ENCODE measurements at regions not wholly inside any gene's neighbourhood (a gene's known extent, or its start where the extent isn't known, plus 50 kb on each side); places are given as distances from the start of the nearest gene placed in this dataset.
A peak's percentile ranks its signal among the peaks of the same experiment; 100 is the strongest.
"Not testable (repeated sequence)": the region's sequence is repeated elsewhere in the genome, so short reads cannot be mapped to it uniquely, and the experiment has no call there.

DNA sequence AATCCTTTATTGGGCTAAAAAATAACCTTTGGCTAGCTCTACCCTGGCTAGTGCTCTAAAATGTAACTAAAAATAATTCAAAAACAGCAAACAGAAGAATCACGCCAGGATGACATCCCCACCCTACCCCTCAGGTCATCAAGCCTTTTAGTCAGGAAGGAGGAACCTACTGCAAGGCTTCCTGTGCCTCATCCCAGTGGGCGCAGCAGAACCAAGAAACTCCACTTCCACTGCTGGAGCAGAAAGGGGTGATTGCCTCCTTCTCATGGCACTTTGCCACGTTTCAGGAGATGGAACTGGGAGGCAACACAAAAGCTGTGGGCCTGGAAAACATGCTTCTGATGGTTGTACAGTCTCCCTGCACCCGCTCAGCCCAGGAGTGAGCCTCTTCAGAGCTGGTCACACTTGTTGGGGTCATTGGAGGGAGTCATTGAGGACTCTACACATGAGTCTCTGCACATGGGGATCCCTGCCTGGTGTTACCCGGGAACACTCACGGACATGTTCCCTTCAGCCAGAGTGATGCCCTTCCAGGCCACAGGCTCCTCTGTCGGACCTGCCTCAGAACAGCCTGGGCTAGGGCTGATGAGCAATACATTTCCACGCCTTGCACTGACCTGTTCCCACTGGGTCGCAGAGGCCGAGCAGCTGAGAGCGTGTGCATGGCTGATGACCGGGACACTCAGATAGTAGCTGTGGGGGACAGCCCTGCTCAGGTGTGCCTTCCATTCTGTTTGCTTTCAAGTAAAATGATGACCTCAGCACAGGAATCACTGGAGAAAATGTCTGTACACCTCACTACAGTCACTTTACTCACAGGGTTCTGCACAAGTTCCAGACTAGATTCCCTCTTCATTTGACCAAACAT lies 355.3 kb downstream of the FGFR2 start:
- DNase-seq: no peak

DNA sequence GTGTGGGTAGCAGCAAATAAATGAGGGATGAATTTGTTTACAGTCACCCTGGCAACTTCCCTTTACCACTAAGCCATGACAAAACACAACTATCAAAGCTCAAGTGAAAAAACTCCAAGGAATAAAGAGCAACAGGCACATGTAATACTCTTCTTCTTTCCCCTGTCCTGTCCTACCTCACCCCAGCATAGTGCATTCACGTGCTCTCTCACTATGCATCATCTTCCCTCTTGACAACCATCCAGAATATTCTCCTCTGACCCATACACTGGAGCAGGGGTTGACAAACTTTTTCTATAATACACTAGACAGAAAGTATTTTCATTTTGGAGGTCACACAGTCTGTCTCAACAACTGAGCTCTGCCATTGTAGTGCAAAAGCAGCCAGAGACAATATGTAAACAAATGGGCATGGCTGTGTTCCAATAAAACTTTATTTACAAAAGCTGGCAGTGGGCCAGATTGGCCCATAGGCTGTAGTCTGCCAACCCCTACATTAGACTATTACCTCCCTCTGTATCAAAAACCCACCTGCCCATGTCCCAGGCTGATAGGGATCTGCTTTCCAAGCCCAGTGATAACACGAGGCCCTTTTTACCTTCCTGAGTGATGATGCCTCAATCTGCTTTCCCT lies 354.5 kb downstream of the FGFR2 start:
- DNase-seq: no peak

DNA sequence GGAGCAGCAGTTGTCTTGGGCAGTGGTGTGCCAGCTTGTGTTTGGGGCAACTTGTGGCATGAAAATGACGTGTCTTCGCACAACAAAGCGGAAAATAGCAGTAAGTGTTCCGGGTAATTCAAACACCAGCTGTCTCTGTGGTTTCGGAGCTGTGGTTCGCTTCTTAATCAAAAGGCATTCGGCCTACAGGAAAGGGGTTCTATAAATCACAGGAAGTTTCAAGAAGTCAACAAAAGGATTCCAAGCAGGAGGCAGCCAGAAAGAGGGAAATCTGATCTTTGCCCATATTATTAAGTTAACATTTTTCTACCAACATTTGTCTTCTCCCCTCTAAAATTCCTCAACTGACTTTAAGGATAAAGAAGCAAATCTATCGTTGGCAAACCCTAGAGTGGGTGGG lies 353.4 kb downstream of the FGFR2 start:
- DNase-seq: peak; percentile 34

DNA sequence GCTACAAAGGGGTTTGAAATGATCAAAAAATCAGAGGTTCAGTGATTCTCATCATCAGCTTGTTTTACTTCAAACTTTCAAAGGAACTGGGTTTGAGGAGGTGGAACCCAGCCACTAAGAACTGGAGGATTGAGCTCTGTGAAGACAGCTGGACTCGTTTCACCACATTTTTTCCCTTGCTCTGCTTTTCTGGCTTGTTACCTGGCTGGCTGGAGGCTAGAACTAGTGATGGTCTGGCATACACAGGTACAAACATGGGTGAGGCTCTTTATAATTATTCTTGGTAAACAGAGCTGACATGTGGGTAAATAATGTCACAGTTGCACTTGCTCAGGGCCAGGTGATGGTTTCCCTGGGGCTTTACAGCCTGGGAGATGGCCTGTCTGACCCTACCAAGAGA lies 352.5 kb downstream of the FGFR2 start:
- no peak for DNase-seq

DNA sequence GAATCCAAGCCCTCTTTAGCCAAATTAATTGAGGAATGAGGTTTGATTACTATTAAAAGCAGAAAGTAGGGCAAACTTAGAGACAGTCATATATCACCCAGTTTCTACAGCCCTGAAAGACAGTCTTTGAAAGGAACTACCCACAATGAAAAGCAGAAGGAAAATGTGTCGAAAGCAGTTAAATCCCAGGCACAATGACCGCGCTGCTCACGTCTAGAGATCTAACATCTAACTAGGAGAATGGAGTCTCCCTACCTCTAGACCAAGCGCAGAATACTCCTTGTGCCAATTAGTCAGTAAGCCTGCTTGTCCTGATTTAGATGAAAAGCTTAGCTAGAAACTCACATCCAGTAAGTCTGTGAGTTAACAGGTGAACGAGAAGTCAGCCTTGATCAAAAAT lies 350.0 kb downstream of the FGFR2 start:
- no peak for DNase-seq

DNA sequence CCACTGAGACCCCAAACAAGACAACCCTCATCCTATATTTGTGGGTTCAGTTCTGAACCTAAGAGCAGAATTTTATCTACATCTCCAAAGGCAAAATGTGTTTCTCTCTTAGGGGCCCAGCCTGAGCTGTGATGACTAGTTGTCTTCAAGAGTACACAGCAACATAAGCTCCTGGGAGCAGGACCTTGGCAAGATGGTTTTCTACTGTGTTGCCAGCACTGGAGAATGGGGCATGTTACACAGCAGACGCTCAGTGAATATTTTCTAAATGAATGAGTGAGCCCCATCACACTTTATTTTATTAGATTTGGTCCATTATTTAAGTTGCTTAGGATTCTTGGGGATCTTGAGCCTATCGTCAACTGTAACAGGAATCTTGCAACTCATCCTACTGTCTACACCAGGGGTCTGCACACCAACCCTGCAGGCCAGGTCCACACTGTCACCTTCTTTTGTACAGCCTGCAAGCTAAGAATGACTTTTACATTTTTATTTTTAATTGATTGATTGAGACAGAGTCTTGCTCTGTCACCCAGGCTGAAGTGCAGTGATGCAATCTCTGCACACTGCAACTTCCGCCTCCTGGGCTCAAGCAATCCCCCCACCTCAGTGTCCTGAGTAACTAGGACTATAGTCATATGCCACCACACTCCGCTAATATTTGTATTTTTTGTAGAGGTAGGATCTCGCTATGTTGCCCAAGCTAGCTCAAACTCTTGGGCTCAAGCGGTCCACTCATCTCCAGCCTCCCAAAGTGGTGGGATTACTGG lies 347.1 kb downstream of the FGFR2 start:
- DNase-seq: no peak

DNA sequence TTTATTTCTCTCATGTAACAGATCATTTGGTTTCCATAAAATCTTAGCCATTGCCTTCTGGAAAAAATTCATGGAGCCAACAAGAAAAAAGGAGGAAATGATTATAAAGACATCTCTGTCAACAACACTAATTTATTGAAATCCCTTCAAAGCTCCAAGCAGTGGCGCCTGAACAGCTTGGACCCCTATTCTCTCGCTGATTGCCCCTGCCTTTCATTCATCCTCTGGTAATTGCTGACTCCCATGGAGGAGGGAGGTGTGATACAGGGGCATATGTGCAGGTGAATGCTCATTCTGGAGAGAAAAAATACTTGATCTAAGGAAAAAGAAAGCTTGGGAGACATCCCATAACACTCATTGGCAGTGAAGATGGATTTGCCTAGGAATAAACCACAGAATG lies 345.5 kb downstream of the FGFR2 start:
- no peak for DNase-seq

DNA sequence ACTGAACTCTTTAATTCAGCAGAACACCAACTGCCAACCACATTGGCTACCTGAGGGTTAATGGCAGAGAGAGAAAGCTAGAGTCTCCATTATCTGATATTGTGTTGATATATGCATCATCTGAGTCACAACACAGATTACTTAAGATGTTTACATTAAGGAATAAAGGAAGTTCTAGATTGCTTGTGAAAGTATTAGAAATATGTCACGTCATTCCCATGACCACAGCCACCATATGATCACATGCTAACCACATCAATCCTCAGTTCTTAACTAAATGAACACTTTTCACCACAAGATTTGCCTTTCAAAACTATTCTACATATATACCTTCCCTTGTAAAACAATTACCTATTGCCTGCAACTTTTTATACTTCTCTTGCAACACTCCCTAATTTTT lies 337.9 kb downstream of the FGFR2 start:
- DNase-seq: peak; percentile 1

DNA sequence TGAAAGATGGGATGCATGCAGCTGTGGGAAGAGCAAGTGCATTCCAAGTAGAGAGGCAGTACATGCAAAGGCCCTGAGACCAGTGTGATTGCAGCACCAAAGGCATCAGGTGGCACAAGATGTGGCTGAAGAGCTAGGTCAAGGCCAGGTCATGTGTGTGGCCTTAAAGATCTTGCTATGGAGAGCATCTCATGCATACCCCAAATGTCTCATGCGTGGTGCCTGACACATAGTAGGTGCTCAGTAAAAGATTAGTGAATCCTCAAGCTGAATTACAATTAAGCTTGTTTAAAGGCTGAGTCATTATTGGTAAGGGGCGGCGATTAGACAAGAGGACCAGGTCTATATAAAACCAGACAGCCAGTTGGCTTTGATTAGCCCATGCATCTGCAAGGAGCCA lies 336.6 kb downstream of the FGFR2 start:
- no peak for DNase-seq

DNA sequence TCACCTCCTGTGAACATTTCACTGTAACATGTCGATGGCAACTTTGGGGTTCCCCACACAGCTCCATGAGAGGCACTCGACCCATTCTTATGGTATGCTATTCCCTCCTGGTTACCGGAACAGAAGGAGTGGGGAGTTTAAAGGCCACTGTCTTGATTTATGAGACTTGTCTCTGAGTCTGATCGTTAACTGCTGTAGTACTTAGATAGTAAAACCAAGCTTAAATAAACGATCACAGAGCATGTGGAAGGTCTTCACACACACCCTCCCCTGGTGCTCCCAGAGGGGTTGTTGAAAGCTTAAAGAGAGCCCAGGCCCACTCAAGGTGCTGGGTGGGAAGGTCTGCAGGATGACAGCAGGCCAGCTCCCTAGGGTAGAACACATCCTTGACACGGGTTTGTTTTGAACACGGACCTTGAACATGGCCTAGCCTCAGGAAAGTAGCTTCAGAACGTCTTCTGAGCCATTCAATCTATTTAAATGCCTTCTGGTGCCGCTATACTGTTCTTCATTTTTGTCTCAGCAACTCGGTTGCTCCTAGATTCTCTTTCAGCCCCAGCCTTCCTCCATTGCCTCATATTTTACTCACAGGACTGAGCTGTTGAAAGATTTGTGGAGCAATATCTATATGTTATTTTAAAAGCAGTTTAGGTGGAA lies 335.3 kb downstream of the FGFR2 start:
- no peak for DNase-seq

DNA sequence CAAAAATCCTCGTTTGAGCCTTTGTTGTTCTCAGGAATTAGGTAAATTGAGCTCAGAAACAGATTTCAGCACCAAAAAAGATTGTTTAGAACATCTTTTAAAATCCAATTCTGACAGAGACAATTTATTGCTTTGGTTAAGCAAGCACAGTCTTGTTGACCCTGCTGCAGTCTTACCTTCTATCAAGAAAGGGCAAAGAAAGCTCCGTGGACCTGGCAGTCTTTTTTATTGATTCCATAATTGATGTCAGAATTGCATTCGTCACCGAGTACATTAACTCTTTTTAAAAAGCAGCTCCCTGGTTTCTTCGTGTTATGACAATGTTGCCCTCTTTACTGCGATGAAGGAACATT lies 334.8 kb downstream of the FGFR2 start:
- no peak for DNase-seq

DNA sequence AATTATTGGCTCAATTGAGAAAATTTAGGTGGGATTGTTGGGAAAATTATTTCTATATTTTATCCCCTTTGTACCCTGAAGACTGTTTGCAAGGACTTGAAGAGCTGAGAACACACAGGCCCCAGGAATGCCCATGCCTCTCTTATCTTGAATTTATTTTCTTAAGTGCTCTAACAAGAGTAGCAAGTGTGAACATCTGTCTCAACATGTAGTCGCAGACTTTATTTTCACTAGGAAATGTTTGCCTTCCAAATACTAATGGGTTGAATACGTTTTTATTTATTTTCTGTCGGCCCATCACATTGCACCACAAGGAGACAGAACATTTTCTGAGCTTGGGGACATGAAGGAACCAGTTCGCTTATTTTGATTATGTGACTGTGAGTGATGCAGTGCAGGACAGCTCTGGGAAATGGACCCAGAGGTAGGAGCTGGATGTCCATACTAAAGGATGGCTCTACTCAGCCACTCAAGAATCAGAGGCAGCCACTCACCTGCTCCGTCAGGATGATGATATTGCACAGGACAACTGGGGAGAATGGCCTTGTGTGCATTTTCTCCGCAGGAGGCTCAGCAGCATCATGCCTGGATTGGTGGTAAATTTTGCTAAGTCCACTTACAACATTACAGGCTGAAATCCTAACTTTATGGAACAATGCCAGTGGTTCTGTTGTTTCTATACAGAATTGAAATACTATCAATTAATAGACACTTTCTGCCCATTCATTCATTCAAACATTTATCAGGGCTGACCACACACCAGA lies 332.7 kb downstream of the FGFR2 start:
- no peak for DNase-seq

DNA sequence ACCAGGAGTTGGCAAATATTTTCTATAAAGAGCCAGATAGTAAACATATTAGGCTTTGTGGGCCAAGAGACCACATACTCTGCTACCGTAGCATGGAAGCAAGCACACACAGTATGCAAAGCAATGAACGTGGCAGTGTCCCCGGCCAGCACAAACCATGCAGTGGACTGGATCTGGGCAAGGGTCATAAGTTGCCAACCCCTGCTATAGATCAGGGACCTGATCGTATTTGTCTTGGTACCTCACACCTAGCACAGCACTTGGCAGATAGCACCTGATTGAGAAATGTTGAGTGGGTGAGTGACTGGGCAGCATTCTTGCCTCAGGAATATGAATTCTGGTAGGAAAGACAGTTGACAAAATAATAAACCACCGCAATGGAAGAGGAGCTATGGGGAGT lies 331.9 kb downstream of the FGFR2 start:
- no peak for DNase-seq

DNA sequence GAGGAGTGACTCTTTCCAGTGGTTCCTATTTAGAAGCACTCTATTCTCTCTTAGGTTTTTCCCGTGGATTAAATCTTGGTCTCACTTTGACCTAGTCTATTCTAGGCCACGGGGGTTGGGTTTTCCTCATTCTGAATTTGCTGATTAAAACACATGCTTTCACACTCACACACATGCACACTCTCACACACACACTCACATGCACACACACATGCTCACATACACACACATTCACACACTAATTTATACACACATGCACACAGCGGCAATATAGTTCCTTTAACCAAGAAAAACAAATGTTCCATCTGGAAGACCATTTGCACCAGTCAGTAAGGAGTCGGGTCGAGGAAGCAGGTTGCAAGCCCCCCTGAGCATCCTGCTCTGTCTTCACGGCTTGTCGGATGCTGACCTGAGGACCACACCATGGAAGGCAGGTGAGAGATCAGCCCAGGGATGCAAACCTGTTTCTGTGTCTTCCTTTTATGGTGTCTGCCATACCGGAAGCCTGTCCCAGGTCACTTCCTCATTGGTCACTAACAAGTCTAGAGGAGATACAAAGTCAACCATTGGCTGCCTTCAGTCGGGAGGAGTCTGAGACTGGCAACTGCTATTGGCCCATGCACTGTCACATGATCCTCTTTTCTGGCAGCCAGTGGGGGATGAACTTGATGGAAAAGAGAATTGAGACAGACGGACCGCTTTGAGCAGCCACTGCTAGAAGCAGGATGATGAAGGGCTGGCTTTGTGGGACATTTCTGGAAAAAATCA lies 330.8 kb downstream of the FGFR2 start:
- DNase-seq: no peak

DNA sequence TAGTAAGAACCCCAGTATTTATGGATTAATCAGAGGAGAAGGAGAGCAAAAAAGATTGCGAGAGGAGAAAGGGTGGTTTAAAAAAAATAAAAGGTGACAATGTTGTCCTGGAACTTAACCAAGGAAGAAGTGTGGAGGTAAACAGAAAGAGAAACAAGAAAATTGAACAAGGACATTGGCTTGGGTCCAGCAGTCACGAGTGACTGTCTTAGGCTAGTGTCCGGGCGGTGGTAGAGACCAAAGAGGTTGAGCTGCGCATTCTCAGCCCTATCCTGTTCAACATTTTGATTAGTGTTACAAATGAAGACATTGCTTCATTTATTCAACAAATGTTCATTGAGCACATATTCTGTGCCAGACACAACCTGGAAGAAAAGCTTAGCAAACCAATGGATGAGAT lies 329.9 kb downstream of the FGFR2 start:
- DNase-seq: no peak

DNA sequence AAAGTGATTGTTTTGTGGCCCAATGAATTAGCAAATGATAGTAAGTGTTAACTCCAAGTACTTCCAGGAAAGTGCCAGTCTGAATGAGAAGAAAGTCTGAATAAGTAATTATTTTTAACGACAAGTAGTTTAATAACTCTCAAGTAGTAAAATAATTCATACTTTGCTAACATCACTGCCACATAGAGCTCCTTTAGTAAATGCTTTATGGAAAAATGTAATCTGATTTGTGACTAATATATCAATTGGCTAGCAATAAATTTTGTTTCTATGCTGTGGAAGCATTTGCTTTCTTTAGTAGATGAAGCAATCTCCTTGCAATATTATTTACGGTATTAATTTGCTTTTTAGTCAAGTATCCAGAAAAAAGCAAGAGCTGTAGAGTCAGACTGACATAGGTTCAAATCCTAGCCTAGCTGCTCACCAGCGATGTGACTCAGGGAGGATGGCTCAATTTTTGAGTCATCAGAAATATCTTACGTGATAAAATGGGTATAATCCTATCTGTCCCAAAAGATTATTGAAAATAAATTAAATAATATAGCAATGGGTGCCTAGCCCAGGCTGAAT lies 329.3 kb downstream of the FGFR2 start:
- no peak for DNase-seq

DNA sequence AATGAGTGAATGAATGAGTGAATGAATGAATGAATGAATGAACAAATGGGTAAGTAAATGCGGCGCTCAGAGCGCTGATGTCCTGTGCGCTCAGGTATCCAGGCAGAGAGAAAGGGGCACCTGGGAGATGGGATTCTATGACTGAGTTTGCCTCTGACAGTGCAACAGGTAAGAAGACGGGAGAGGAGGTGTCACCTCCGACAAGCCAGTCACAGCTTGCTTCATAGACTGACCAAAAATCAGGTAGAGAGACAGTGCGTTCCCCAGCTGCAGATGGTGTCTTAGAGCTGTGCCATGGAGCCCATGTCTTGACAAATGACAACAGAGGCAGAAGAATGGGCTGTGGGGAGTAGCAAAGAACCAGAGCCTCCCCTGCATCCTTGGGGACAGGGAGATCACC lies 327.3 kb downstream of the FGFR2 start:
- DNase-seq: no peak

DNA sequence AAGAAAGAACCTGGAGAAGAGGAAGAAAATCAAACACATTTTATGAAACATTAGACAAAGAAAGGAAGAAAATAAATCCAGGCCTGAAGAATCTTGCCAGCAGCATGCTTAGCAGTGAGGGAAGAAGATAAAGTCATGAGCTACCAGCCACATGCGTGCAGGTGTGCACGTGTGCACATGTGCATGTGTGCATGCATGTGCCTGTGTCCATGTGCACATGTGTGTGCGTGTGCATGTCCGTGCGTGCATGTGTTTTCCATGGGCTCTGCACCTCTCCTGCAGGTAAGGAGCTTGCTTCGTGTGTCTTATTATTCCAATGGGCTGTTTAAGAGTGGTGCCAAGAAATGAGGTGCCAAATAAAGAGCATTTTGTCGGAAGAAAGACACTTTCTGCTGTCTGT lies 322.2 kb downstream of the FGFR2 start:
- DNase-seq: no peak

DNA sequence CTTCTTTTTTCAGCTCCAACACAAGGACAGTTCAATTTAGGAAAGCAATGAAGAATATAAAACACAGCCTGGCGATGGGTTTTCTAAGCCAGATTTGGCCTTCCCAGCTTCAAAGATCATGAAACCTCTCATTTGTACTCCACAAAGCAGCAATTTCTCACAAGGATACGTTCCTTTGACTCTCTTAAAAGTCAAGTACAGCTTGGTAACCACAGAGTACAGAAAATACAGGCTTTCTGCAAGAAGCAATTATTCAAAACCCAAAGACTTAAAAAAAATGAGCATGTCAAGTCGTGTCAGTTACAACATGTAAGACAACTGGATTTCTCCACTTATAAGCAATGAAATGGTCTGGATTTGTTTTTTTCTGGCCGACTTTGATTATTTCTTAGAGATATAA lies 321.4 kb downstream of the FGFR2 start:
- DNase-seq: no peak

DNA sequence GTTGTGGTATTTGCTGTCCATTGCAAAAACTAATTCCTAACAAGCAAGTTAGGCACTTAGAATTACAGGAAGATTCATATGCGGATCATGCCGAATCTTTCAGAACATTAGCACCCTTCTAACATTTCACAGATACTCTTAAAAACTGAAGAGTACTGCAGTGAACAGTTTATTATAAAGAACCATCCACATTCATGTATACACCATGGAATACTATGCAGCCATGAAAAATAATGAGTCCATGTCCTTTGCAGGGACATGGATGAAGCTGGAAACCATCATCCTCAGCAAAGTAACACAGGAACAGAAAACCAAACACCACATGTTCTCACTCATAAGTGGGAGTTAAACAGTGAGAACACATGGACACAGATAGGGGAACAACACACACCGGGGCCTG lies 319.9 kb downstream of the FGFR2 start:
- DNase-seq: not testable (repeated sequence)

DNA sequence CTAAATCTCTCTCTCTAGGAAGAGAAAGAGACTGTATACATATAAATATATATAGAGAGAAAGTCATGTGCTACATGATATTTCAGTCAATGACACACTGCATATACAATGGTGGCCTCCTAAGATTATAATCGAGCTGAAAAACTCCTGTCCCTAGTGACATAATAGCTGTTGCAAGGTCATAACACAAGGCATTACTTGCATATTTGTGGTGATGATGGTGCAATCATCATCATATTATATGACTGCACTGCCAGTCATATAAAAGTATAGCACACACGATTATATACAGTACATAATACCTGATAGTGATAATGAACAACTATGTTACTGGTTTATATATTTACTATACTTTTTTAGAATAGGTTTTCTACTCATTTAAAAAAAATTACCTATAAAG lies 316.7 kb downstream of the FGFR2 start:
- DNase-seq: no peak

DNA sequence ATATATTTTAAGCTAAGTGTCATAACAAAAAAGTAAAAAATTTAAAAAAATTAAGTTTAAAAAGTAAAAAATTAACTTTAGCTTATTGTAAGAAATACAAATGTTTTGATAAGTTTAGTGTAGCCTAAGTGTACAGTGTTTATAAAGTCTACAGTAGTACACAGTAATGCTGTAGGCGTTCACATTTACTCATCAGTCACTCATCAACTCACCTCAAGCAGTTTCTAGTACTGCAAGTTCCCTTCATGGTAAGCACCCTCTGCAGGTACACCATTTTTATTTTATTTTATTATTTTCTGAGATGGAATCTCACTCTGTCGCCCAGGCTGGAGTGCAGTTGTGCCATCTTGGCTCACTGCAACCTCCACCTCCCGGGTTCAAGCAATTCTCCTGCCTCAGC lies 316.0 kb downstream of the FGFR2 start:
- no peak for DNase-seq

All from activated CD4-positive, alpha-beta T cell treated with anti-CD3 and anti-CD28 coated beads, Interleukin-2, Interleukin-6, amounts not matched to agents 100 ng/mL and 50 ng/mL, durations not matched to agents 16 hours and 8 hours (primary cell).